Stimulated activated CD4-positive, alpha-beta T cell treated with anti-CD3 and anti-CD28 coated beads, TNF-alpha, amount 100 ng/mL, for 4 hours (primary cell): ENCODE measurements at regions not wholly inside any gene's neighbourhood (a gene's known extent, or its start where the extent isn't known, plus 50 kb on each side); places are given as distances from the start of the nearest gene placed in this dataset.

Experiments used
- DNase-seq, 3 experiments: peaks; one replicate each; pipeline ENCODE4 v3.0.0-alpha.2; 2020; ENCODE audit warnings: low read depth in 3 of 3

- DNase-seq, result no peak
These were observed 65.1 kb upstream of the RAB4A start for GRCh38 chr1:229205854-229206253.

DNA sequence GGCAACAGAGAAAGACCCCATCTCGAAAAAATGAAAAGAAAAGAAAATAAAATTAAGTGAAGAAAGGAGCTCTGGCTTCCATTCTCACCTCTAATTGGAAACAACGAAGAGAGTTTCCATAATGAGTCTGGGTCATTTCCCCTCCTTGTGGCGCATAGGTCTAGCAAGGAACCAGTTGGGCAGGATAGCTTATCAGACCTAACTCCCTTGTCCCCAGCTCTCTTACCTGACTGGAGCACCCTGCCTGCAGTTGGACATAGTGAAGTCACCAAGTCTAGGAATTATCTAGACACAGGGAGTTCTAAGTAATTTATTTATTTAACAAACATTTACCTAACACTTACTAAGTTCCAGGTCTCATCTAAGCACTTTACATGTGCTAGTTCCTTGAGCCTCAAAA is 63.0 kb upstream of the RAB4A start:
- DNase-seq, result no peak

- DNase-seq, result no peak
These were observed 62.4 kb upstream of the RAB4A start for GRCh38 chr1:229208481-229208880.

- no peak for DNase-seq
These were observed 61.5 kb upstream of the RAB4A start for GRCh38 chr1:229209386-229209785.

DNA sequence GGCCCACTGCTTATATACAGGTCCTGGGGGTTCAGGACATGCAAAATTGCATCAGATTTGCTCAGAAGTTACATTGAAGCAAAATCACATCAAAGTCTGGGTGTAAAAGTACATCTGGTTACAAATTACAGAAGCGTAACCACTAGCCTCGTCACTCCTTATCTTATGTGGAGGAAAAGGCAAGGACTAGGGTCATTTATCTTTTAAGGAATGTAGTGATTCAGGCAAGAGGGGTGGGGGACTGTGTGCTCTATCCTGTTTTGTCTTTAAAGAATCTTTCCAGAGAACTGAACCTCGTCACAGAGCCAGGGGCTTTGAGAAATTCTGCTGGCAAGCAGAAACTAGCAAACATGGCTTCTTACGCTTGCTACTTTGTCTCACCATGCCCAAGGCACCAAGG is 61.1 kb upstream of the RAB4A start:
- no peak for DNase-seq

GRCh38 chr1:229210844-229211243 is 60.1 kb upstream of the RAB4A start:
- no peak for DNase-seq

DNA sequence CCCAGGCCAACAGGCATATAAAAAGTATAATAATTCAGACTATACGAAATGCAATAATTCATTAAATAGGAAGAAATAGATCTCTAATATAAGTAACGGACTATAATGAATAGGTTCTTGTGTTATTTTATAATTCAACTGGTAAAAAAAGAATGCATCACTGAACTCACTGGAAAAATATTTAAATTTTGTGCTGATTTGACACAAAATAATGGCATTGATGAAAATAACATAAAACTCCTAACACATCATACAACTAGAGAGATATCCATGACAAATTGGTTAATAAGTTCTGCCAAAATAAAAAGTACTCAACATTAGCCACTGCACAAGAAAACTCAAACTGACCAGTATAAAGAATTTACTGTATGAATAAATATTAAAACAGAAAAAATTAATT is 57.1 kb upstream of the RAB4A start:
- DNase-seq, result no peak

GRCh38 chr1:229217716-229218115 is 53.2 kb upstream of the RAB4A start:
- no peak for DNase-seq

- DNase-seq, result no peak
These were observed 52.3 kb upstream of the RAB4A start for GRCh38 chr1:229218612-229219025.

DNA sequence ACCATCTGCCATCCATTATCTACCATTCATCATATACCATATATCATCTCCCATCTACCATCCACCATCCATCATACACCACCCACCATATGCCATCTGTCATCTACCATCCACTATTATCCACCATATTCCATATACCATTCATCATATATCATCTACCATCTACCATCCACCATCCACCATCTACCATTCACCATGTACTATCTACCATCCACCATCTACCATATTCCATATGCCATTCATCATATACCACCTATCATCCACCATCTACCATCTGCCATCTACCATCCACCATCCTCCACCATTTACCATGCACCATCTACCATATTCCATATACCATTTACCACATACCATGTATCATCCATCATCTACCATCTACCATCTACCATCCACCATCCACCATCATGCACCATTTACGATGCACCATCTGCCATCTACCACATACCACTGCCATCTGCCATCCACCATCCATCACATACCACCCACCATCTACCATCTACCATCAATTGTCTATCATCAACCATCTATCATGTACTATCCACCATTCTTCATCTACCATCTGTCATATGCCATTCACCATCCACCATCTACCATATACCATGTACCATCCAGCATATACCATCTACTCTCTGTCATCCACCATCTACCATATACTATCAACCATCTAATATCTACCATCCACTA is 50.6 kb upstream of the RAB4A start:
- DNase-seq, result no peak

DNA sequence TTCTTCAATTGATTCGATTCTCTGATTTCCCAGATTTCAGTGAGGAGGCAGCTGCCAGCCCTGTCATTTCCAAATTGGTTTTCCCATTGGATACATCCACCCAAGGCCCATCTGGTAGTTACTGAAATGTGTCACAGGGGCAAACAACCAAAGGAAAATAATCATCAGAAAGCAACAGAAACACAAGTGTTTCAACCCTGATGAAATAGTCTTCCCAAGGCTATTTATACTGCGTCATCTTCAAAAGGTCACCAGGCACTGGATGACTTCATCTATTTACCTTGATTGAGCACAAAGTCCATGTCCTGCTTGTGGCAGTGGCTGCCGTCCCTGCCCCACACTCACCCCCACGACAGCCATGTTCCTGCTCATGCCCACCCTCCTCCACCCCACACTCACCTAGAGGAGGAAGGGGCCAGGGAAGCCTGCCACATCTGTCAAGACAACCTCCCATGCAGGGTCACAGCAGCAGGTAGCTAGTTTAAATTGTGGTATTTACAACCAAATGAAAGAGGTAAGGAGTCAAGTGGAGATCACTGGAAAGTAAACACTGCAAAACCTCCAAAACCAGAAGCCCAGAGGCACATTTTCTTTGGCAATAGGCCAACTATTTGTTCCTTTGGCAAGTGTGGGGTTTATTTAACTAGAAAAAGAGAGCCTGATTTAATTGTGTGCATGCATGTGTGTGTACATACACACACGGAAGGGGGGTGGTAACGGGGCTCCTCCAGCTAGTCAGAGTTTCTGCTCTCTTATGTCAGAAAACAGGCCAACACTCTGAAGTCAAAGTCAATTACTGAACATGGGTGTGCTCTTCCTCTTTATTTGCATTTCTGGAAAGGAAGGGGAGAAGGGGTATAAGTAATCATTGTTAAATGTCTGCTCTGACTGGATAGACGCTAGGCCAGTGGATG is 49.5 kb upstream of the RAB4A start:
- DNase-seq, result no peak
